Testis (tissue), 2 donors: ENCODE measurements at regions not wholly inside any gene's neighbourhood (a gene's known extent, or its start where the extent isn't known, plus 50 kb on each side); places are given as distances from the start of the nearest gene placed in this dataset.
"Not testable (repeated sequence)": the region's sequence is repeated elsewhere in the genome, so short reads cannot be mapped to it uniquely, and the experiment has no call there.

ENCODE experiments used
- DNase-seq: peaks from one replicate; pipeline ENCODE4 v3.0.0-alpha.2; 2019
- H3K27ac ChIP-seq, 2 donors: fragments of 200-600 bp; sonication (generic); one replicate each; pipeline ENCODE4 v1.5.1; 2019
- H3K27me3 ChIP-seq: fragments of 200-600 bp; sonication (generic); one replicate; pipeline ENCODE4 v1.5.1; 2019
- H3K36me3 ChIP-seq: fragments of 200-600 bp; sonication (generic); one replicate; pipeline ENCODE4 v1.5.1; 2017; ENCODE audit warnings: low read depth; ENCODE audit errors: missing control alignments
- H3K4me1 ChIP-seq: fragments of 200-600 bp; sonication (generic); one replicate; pipeline ENCODE4 v1.5.1; 2019
- H3K4me3 ChIP-seq, 2 donors: fragments of 200-600 bp; sonication (generic); one replicate each; pipeline ENCODE4 v1.5.1; 2017 to 2019
- H3K9me3 ChIP-seq: fragments of 200-600 bp; sonication (generic); one replicate; pipeline ENCODE4 v1.5.1; 2017
- CTCF ChIP-seq, 3 experiments: fragments of 450-650 bp in 2 of 3; fragments of 200-600 bp in 1 of 3; sonication (generic) in 1 of 3; IDR thresholded peaks; one replicate each; pipeline ENCODE4 v1.5.1; 2016 to 2019; ENCODE audit warnings: antibody characterized with exemption in 3 of 3, mild to moderate bottlenecking in 2 of 3, moderate library complexity in 1 of 3
- POLR2A ChIP-seq: fragments of 450-650 bp; IDR thresholded peaks from one replicate; pipeline ENCODE4 v1.6.1; 2017; ENCODE audit warnings: antibody characterized with exemption, mild to moderate bottlenecking, moderate library complexity
- WGBS, 2 donors: methylation state at CpG; one replicate each; pipeline ENCODE4 v1.1.5; 2018; 5-methylcytosine and 5-hydroxymethylcytosine counted together
- intact Hi-C: fragments of 100-400 bp; cut with DNase I; formaldehyde crosslinking; loops from one replicate; pipeline ENCODE4 v1.15.1; 2023; ENCODE audit warnings: low total_unique reads

GRCh38 chr6:112936079-112936472 lies 588.9 kb downstream of the RFPL4B start:
- H3K27me3 ChIP-seq: no peaks in the 10 kb centered on the region
- H3K4me3 ChIP-seq: no peak overlapping the region
- no peaks in the 10 kb centered on the region for H3K9me3 ChIP-seq
- H3K27ac ChIP-seq: no peak overlapping the region
- TF ChIP-seq CTCF (IDR thresholded peaks at IDR 0.05): no peak
- TF ChIP-seq POLR2A: no peak
- no peaks in the 10 kb centered on the region for H3K4me1 ChIP-seq
- DNase-seq: no peak
- 79 to 86% methylated on average over 7 of the region's 7 CpGs for WGBS, 2 donors
- no peaks in the 10 kb centered on the region for H3K36me3 ChIP-seq
- intact Hi-C loops: no loop called here

GRCh38 chr6:112936504-112936903 lies 589.4 kb downstream of the RFPL4B start:
- WGBS, 2 donors: 21 to 33% methylated on average over 1 of the region's 1 CpG
- DNase-seq: no peak
- Histone ChIP-seq H3K4me1 (no peaks in the 10 kb centered on the region), H3K27ac (no peak overlapping the region), H3K9me3 (no peaks in the 10 kb centered on the region), H3K4me3 (no peak overlapping the region), H3K36me3 (no peaks in the 10 kb centered on the region), H3K27me3 (no peaks in the 10 kb centered on the region)
- TF ChIP-seq POLR2A: no peak
- intact Hi-C loops: no loop called here

- H3K4me3 ChIP-seq, H3K27ac ChIP-seq, H3K36me3 ChIP-seq, intact Hi-C loops, H3K4me1 ChIP-seq, H3K27me3 ChIP-seq, DNase-seq, H3K9me3 ChIP-seq: not testable (repeated sequence)
- 84 to 90% methylated on average over 14 of the region's 14 CpGs for WGBS, 2 donors
Measured at GRCh38 chr6:112937690-112938089, 590.6 kb downstream of the RFPL4B start.

- intact Hi-C loops: no loop called here
- Histone ChIP-seq H3K4me3 (no peak overlapping the region), H3K27ac (no peak overlapping the region), H3K9me3 (no peaks in the 10 kb centered on the region), H3K27me3 (no peaks in the 10 kb centered on the region), H3K36me3 (no peaks in the 10 kb centered on the region), H3K4me1 (no peaks in the 10 kb centered on the region)
- no peak for DNase-seq
- WGBS, 2 donors: 92 to 98% methylated on average over 2 of the region's 2 CpGs
- TF ChIP-seq CTCF (IDR thresholded peaks at IDR 0.05) (no peak), POLR2A (no peak)
Measured at GRCh38 chr6:112938650-112939049, 591.5 kb downstream of the RFPL4B start.

GRCh38 chr6:112939563-112939962 lies 592.4 kb downstream of the RFPL4B start:
- intact Hi-C loops: no loop called here
- no peak for DNase-seq
- WGBS, 2 donors: 84 to 91% methylated on average over 1 of the region's 1 CpG

More at GRCh38 chr6:112939563-112939962, 592.4 kb downstream of the RFPL4B start:
- Histone ChIP-seq H3K4me1 (no peaks in the 10 kb centered on the region), H3K4me3 (no peak overlapping the region), H3K27me3 (no peaks in the 10 kb centered on the region), H3K9me3 (no peaks in the 10 kb centered on the region), H3K36me3 (no peaks in the 10 kb centered on the region), H3K27ac (no peak overlapping the region)
- TF ChIP-seq CTCF (IDR thresholded peaks at IDR 0.05) (no peak), POLR2A (no peak)
